HG03432 (cell line): ENCODE measurements at regions not wholly inside any gene's neighbourhood (a gene's known extent, or its start where the extent isn't known, plus 50 kb on each side); places are given as distances from the start of the nearest gene placed in this dataset.
"Not testable (repeated sequence)": the region's sequence is repeated elsewhere in the genome, so short reads cannot be mapped to it uniquely, and the experiment has no call there.

Source experiments
- ATAC-seq: cut with Tn5 transposase; IDR thresholded peaks from one replicate; pipeline ENCODE4 v1.9.1; 2021; ENCODE audit warnings: mild to moderate bottlenecking, moderate library complexity; ENCODE audit not compliant: unreplicated experiment

- no peak for ATAC-seq
Observed at GRCh38 chr7:93663561-93664299, 89.2 kb upstream of the CALCR start.

- ATAC-seq = not testable (repeated sequence)
Observed at GRCh38 chr7:93658163-93658562, 83.6 kb upstream of the CALCR start.

GRCh38 chr7:93651603-93652159 lies 77.2 kb upstream of the CALCR start:
- no peak for ATAC-seq

- no peak for ATAC-seq
Observed at GRCh38 chr7:93646538-93646937, 72.0 kb upstream of the CALCR start.

GRCh38 chr7:93636276-93636675 lies 61.8 kb upstream of the CALCR start:
- no peak for ATAC-seq

- ATAC-seq = no peak
Observed at GRCh38 chr7:93632371-93632770, 57.8 kb upstream of the CALCR start.

GRCh38 chr7:93629291-93629801 lies 54.8 kb upstream of the CALCR start:
- no peak for ATAC-seq

- no peak for ATAC-seq
Observed at GRCh38 chr7:93626869-93627268, 52.3 kb upstream of the CALCR start.
